ENCODE measurements at regions not wholly inside any gene's neighbourhood (a gene's known extent, or its start where the extent isn't known, plus 50 kb on each side); places are given as distances from the start of the nearest gene placed in this dataset.

DNA sequence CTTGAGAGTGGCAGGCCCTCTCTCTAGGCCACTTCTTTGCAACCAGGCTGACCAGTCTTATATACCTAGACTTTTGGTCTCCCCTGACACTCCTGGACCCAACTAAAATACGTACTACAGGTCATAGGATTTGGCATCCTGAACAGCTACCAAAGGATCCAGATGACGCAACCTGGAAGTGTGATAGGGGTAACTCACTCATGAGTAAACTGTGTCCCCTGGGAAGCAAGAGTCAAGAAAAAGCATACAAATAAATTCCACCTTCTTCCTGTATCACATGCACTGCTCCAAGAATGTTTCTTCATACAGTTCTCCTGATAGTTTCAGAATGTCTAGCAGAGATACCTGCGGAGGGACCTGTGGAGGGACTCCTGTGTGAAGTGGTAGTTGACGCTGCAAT, 172.3 kb downstream of the MDFIC start:
- TF ChIP-seq, protein P1, sequence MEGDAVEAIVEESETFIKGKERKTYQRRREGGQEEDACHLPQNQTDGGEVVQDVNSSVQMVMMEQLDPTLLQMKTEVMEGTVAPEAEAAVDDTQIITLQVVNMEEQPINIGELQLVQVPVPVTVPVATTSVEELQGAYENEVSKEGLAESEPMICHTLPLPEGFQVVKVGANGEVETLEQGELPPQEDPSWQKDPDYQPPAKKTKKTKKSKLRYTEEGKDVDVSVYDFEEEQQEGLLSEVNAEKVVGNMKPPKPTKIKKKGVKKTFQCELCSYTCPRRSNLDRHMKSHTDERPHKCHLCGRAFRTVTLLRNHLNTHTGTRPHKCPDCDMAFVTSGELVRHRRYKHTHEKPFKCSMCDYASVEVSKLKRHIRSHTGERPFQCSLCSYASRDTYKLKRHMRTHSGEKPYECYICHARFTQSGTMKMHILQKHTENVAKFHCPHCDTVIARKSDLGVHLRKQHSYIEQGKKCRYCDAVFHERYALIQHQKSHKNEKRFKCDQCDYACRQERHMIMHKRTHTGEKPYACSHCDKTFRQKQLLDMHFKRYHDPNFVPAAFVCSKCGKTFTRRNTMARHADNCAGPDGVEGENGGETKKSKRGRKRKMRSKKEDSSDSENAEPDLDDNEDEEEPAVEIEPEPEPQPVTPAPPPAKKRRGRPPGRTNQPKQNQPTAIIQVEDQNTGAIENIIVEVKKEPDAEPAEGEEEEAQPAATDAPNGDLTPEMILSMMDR (IDR thresholded peaks at IDR 0.05; ENCODE audit: low read length): no peak
- no peak for TF ChIP-seq EZH2phosphoT487 (IDR thresholded peaks at IDR 0.05; ENCODE audit: low read length)
- TF ChIP-seq EZH2 (optimal IDR thresholded peaks at IDR 0.05; ENCODE audit: low read depth, low read length): no peak
